GM10266 (cell line): ENCODE measurements at regions not wholly inside any gene's neighbourhood (a gene's known extent, or its start where the extent isn't known, plus 50 kb on each side); places are given as distances from the start of the nearest gene placed in this dataset.
"Not testable (repeated sequence)": the region's sequence is repeated elsewhere in the genome, so short reads cannot be mapped to it uniquely, and the experiment has no call there.

Experiments
- DNase-seq: peaks from one replicate; pipeline ENCODE4 v3.0.0; 2012; ENCODE audit errors: extremely low spot score
- TF ChIP-seq, protein P1 (sequence below): IDR thresholded peaks from 2 replicates; pipeline ENCODE4 v1.5.1; 2012; ENCODE audit warnings: mild to moderate bottlenecking, low read depth; ENCODE audit not compliant: control insufficient read depth, insufficient read depth; ENCODE audit errors: missing control alignments

DNA sequence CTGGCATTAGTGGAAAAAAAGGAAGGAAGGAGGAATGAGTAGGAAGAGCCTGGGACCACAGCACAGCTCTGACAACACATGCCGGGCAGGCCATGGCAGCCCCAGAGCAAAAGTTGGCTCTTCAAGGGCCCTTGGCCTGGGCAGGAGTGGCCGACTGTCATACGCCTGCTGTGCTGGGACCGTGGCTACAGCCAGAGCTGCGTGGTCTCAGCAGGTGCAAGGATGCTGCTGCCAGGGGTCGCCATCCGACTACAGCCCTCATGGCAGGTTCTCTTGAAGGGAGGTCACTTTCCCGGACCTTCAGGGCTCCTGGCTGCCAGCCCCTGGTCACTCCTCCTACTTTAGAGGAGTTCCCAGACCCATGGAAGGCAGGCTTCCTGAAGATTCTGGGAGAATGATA, 109.9 kb downstream of the ARL4C start:
- no peak for DNase-seq
- TF ChIP-seq, protein P1, sequence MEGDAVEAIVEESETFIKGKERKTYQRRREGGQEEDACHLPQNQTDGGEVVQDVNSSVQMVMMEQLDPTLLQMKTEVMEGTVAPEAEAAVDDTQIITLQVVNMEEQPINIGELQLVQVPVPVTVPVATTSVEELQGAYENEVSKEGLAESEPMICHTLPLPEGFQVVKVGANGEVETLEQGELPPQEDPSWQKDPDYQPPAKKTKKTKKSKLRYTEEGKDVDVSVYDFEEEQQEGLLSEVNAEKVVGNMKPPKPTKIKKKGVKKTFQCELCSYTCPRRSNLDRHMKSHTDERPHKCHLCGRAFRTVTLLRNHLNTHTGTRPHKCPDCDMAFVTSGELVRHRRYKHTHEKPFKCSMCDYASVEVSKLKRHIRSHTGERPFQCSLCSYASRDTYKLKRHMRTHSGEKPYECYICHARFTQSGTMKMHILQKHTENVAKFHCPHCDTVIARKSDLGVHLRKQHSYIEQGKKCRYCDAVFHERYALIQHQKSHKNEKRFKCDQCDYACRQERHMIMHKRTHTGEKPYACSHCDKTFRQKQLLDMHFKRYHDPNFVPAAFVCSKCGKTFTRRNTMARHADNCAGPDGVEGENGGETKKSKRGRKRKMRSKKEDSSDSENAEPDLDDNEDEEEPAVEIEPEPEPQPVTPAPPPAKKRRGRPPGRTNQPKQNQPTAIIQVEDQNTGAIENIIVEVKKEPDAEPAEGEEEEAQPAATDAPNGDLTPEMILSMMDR = no peak

GRCh38 chr2:234382131-234382530, 114.8 kb downstream of the ARL4C start:
- DNase-seq = no peak
- TF ChIP-seq, protein P1 = no peak

DNA sequence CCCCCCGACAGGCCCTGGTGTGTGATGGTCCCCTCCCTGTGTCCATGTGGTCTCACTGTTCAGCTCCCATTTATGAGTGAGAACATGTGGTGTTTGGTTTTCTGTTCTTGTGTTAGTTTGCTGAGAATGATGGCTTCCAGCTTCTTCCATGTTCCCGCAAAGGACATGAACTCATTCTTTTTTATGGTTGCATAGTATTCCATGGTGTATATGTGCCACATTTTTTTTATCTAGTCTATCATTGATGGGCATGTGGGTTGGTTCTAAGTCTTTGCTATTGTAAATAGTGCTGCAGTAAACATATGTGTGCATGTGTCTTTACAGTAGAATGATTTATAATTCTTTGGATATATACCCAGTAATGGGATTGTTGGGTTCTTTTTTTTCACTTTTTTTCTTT, 117.9 kb downstream of the ARL4C start:
- not testable (repeated sequence) for DNase-seq

- TF ChIP-seq, protein P1 = no peak
- DNase-seq = no peak
These were observed 118.4 kb downstream of the ARL4C start for GRCh38 chr2:234378440-234378839.

- DNase-seq = no peak
- TF ChIP-seq, protein P1 = no peak
These were observed 119.0 kb downstream of the ARL4C start for GRCh38 chr2:234377761-234378391.

GRCh38 chr2:234376229-234376628, 120.7 kb downstream of the ARL4C start:
- TF ChIP-seq, protein P1 = no peak

DNA sequence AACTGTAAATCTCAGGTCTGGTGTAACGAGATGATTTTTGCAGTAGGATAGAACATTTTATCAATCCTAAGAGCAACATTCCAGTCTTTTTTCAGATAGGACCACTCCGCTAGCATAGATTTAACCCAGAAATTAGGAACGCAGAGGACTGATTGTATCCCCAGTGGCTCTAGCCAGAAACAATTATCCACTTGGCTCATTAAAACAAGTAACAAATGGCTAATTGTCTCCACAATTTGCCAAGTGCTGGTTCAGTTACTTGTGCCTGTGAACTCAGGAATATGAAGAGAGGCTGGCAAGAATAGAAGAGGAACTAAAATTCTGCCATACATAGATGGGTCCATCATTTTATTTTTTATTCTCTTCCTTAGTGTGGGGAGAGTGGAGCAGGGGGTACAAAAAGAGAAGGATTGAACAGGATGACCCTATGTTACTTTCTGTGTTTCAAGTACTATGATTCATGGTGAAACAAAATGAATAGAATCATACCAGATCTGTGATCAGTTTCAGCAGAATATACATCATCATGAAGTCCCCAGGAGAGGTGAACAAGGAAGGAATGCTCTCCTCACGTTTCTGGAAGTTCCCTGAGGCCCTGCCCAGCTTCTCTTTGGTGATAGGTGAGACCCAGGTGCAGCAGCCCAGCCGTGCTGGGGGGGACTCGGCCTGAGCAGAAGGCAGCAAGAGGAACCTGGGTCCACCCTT, 121.6 kb downstream of the ARL4C start:
- TF ChIP-seq, protein P1 = no peak
- DNase-seq = no peak

More at GRCh38 chr2:234376229-234376628, 120.7 kb downstream of the ARL4C start:
- no peak for DNase-seq
